NCI-H526 treated with DMSO at 0.1 percent for 48 hours (cell line): ENCODE measurements at regions not wholly inside any gene's neighbourhood (a gene's known extent, or its start where the extent isn't known, plus 50 kb on each side); places are given as distances from the start of the nearest gene placed in this dataset.
"Not testable (repeated sequence)": the region's sequence is repeated elsewhere in the genome, so short reads cannot be mapped to it uniquely, and the experiment has no call there.

Experiments
- DNase-seq: peaks from one replicate; lab custom pipeline; 2025; lab: John Stamatoyannopoulos, UW

GRCh38 chr14:105931808-105932483 is 405.6 kb downstream of the TMEM121 start:
- DNase-seq: no peak

GRCh38 chr14:105933238-105933637 is 406.9 kb downstream of the TMEM121 start:
- DNase-seq: no peak

DNA sequence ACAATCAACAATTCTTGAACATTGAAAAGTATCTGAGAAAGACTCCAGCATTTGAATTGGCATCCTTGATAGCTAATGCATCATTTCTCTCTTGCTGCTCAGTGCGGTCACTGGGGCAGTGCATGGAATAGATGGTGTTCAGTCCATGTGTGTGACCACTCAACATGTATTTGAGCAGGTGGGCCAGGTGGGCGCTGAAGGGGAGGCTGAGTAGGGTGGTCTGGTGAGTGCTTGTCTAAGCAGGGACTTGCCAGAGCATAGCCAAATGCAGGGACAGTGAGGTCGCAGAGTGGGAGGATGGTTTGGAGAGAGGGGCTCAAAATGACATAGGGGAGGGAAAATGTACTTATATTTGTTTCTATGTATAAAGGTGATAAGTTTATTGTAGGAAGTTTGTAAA is 409.0 kb downstream of the TMEM121 start:
- DNase-seq: no peak

GRCh38 chr14:105937253-105938054 is 411.1 kb downstream of the TMEM121 start:
- DNase-seq: no peak

GRCh38 chr14:105938055-105938863 is 411.9 kb downstream of the TMEM121 start:
- no peak for DNase-seq

GRCh38 chr14:105938959-105939358 is 412.6 kb downstream of the TMEM121 start:
- no peak for DNase-seq

GRCh38 chr14:105939810-105940508 is 413.6 kb downstream of the TMEM121 start:
- no peak for DNase-seq

- no peak for DNase-seq
Measured at GRCh38 chr14:105940534-105941225, 414.3 kb downstream of the TMEM121 start.

DNA sequence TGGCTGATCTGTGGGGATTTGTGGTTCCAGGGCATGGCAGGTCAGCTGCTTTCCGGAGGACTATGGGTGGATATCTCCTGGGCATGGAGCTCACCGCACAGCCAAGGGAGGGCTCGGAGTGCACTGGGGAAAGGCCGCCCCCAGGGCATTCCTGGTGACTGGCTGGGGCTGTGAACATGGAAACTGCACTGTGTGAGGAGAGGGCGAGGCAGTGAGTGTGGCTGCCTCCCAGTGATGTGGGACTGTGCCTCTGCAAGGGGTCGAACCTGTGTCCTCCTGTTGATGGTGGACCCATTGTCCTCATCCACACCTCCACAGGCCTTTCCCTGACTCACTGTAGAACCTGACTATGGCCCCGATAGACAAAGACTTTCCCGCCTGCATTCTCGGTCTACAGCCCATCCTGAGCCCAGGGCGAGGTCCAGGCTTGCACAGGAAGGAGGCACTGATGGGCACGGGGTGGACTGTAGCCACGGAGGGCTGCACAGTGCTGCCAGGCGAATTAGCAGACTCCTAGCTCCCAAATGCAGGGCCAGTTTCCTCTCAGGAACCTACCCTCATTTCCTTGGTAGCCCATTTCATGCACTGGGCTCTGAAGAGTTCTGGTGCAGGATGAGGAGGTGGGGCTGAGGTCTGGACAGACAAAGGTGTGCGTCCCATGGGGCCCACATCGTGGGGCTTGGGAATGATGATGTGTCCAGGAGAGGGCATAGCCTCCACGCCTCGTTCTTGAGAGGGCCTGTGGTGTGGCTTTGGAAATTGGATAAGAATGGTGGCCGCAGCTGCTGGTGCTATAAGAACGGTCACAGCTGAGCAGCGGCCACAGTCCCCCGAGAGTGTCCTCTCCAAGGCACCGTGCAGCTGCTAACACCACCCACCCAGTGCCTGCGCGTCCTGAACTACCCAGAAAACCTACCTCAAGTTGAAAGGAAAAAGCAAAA is 415.1 kb downstream of the TMEM121 start:
- DNase-seq: no peak

DNA sequence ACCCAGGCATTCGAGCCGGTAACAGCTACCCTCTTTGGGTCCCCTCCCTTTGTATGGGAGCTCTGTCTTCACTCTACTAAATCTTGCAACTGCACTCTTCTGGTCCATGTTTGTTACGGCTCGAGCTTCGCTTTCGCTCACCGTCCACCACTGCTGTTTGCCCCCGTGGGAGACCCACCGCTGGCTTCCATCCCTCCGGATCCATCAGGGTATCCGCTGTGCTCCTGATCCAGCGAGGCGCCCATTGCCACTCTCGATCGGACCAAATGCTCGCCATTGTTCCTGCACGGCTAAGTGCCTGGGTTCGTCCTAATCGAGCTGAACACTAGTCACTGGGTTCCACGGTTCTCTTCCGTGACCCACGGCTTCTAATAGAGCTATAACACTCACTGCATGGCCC is 416.3 kb downstream of the TMEM121 start:
- DNase-seq: not testable (repeated sequence)

GRCh38 chr14:105943973-105944602 is 417.7 kb downstream of the TMEM121 start:
- DNase-seq: no peak

DNA sequence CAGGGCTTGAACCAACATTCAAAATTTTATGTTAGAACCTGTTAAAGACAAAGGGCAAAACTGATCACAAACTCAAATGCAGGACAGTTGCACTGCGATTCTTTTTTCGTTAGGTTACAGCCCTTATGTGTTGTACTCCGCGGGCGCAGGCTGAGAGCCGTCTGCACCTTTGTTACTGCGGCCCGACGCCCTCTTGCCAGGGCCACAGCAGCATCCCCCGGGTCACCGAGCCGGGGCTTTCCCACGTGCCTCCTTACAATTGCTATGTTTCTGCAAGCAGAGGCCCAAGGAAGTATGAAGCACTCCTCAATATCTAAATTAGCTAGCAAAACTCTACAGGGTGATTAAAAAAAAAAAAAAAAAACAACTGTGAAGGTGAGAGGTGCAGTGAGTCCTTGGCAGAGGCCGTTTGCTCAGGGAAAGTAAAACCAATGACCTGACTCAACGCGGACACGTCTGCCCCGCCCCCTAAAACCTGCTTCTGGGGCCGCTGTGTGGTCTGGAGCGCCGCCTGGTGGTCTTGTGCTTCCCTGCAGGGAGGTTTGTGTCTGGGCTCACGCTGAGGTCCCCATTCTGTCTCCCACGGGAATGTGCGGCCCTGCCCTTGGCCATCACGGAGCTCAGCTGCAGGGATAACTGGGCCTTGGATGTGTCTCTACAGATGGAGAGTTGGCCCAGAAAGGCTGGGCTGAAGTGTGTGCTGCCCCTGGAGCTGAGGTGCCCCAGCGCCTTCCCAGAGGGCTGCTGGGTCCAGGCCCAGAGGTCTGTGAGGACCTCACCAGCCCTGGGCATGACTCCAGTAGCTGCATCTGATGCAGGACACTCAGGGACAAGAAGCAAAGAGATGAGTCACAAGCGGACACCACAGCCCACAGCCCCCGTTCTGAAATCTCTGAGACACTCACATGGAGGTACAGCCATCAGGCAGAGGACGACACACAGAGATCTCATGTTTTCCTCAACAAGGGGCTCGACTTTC is 418.5 kb downstream of the TMEM121 start:
- peak; percentile 55 for DNase-seq

GRCh38 chr14:105945896-105946295 is 419.5 kb downstream of the TMEM121 start:
- peak; percentile 5 for DNase-seq

GRCh38 chr14:105947599-105947998 is 421.2 kb downstream of the TMEM121 start:
- DNase-seq: no peak

- DNase-seq: not testable (repeated sequence)
Measured at GRCh38 chr14:105948955-105949354, 422.6 kb downstream of the TMEM121 start.

- not testable (repeated sequence) for DNase-seq
Measured at GRCh38 chr14:105950364-105950892, 424.0 kb downstream of the TMEM121 start.

DNA sequence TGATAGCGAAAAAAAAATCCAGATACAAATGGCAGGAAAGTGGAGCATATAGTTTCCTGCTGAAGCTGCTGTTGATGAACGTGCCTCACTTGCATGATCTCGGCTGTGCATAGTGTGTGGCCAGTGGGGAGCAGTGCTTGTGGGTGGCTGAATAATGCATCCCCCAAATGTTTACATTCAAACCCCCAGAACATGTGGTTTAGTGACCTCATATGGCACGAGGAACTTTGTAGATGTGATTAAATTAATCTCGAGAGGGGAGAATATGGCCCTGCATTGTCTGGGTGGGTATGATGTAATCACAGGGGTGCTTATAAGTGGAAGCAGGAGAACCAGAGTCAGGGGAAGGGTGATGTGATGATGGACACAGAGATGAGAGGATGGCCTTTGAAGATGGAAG is 425.0 kb downstream of the TMEM121 start:
- no peak for DNase-seq

DNA sequence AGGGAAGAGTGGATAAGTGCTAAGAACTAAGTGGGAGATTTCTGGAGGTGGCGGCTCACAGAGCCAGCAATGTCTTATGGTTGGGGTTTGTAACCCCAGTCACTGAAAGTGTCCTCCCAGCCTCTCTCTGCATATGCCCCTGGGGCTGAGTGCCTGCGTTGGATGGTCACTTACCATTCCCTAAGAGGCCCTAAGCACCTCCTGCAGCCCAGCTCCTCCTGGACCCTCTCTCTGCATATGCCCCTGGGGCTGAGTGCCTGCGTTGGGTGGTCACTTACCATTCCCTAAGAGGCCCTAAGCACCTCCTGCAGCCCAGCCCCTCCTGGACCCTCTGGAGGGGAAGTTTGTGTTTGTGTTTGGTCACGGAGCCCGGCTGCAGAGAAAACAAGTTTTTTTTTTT is 425.8 kb downstream of the TMEM121 start:
- DNase-seq: no peak
